Stimulated activated CD8-positive, alpha-beta memory T cell treated with anti-CD3 and anti-CD28 coated beads, Interleukin-4, amount 100 ng/mL, for 48 hours (primary cell): ENCODE measurements at regions not wholly inside any gene's neighbourhood (a gene's known extent, or its start where the extent isn't known, plus 50 kb on each side); places are given as distances from the start of the nearest gene placed in this dataset.
A peak's percentile ranks its signal among the peaks of the same experiment; 100 is the strongest.

Experiments
- DNase-seq: peaks from one replicate; pipeline ENCODE4 v3.0.0-alpha.2; 2020

GRCh38 chr12:19836056-19836455, 396.8 kb downstream of the AEBP2 start:
- no peak for DNase-seq

GRCh38 chr12:19836456-19836855, 397.2 kb downstream of the AEBP2 start:
- DNase-seq = no peak

GRCh38 chr12:19837543-19837942, 398.3 kb downstream of the AEBP2 start:
- DNase-seq = no peak

- no peak for DNase-seq
Observed at GRCh38 chr12:19841451-19841850, 402.2 kb downstream of the AEBP2 start.

- DNase-seq = no peak
Observed at GRCh38 chr12:19842116-19842515, 402.8 kb downstream of the AEBP2 start.

- no peak for DNase-seq
Observed at GRCh38 chr12:19844224-19844623, 404.9 kb downstream of the AEBP2 start.

GRCh38 chr12:19846574-19846973, 407.3 kb downstream of the AEBP2 start:
- no peak for DNase-seq

GRCh38 chr12:19847294-19848059, 408.2 kb downstream of the AEBP2 start:
- no peak for DNase-seq

- DNase-seq = no peak
Observed at GRCh38 chr12:19848421-19848820, 409.1 kb downstream of the AEBP2 start.

- no peak for DNase-seq
Observed at GRCh38 chr12:19849208-19849607, 409.9 kb downstream of the AEBP2 start.

- no peak for DNase-seq
Observed at GRCh38 chr12:19850346-19851065, 411.2 kb downstream of the AEBP2 start.

- DNase-seq = no peak
Observed at GRCh38 chr12:19852100-19852855, 413.0 kb downstream of the AEBP2 start.

- no peak for DNase-seq
Observed at GRCh38 chr12:19855851-19856250, 416.6 kb downstream of the AEBP2 start.

GRCh38 chr12:19856389-19856788, 417.1 kb downstream of the AEBP2 start:
- DNase-seq = no peak

- DNase-seq = no peak
Observed at GRCh38 chr12:19857204-19857603, 417.9 kb downstream of the AEBP2 start.

GRCh38 chr12:19867151-19867550, 427.9 kb downstream of the AEBP2 start:
- DNase-seq = no peak

- no peak for DNase-seq
Observed at GRCh38 chr12:19867970-19868369, 428.7 kb downstream of the AEBP2 start.

- peak; percentile 50 for DNase-seq
Observed at GRCh38 chr12:19869413-19869812, 430.1 kb downstream of the AEBP2 start.

GRCh38 chr12:19872621-19873540, 433.6 kb downstream of the AEBP2 start:
- no peak for DNase-seq

- DNase-seq = no peak
Observed at GRCh38 chr12:19880076-19880475, 440.8 kb downstream of the AEBP2 start.

GRCh38 chr12:19880721-19881120, 441.4 kb downstream of the AEBP2 start:
- DNase-seq = no peak

GRCh38 chr12:19882346-19882745, 443.1 kb downstream of the AEBP2 start:
- DNase-seq = no peak
